Keratinocyte (primary cell): ENCODE measurements at regions not wholly inside any gene's neighbourhood (a gene's known extent, or its start where the extent isn't known, plus 50 kb on each side); places are given as distances from the start of the nearest gene placed in this dataset.

ENCODE experiments used
- EZH2 ChIP-seq: IDR thresholded peaks from one replicate; pipeline ENCODE4 v1.6.1; 2012; ENCODE audit warnings: inconsistent platforms, mild to moderate bottlenecking, low read length, moderate library complexity
- TF ChIP-seq, protein P1 (sequence below), 3 experiments: IDR thresholded peaks in 1 of 3; conservative IDR thresholded peaks in 1 of 3; optimal IDR thresholded peaks in 1 of 3; 2 replicates in 2 of 3; 3 replicates in 1 of 3; pipeline versions ENCODE3 to v1.5.1; 2011; ENCODE audit warnings: low read length in 3 of 3, mild to moderate bottlenecking in 3 of 3, moderate library complexity in 2 of 3, control low read depth in 1 of 3, inconsistent platforms in 1 of 3; ENCODE audit not compliant: insufficient read depth in 2 of 3; ENCODE audit errors: extremely low read depth in 1 of 3

DNA sequence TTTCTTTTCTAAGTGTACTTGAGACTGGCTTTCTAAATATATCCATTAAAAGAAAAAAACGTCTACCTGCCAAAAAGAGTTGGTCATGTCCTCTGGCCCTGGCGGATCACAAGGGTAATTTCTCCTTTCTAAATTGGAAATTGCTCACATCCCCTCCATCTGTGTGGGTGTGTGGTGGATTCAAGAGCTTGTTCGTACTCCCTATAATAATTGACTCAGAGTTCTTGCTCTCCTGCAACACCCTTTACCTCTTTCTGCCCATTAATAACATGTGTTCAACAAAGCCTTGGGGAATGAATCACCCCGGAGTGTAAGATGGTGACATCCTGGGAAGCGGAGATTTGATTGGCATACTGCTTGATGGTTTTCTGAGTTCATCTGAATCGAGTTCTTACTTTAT, 263.8 kb downstream of the ALDH8A1 start:
- TF ChIP-seq, protein P1, sequence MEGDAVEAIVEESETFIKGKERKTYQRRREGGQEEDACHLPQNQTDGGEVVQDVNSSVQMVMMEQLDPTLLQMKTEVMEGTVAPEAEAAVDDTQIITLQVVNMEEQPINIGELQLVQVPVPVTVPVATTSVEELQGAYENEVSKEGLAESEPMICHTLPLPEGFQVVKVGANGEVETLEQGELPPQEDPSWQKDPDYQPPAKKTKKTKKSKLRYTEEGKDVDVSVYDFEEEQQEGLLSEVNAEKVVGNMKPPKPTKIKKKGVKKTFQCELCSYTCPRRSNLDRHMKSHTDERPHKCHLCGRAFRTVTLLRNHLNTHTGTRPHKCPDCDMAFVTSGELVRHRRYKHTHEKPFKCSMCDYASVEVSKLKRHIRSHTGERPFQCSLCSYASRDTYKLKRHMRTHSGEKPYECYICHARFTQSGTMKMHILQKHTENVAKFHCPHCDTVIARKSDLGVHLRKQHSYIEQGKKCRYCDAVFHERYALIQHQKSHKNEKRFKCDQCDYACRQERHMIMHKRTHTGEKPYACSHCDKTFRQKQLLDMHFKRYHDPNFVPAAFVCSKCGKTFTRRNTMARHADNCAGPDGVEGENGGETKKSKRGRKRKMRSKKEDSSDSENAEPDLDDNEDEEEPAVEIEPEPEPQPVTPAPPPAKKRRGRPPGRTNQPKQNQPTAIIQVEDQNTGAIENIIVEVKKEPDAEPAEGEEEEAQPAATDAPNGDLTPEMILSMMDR (optimal IDR thresholded peaks at IDR 0.05 in 1 of 3, IDR thresholded peaks at IDR 0.05 in 1 of 3, conservative IDR thresholded peaks at IDR 0.05 in 1 of 3; ENCODE audit: extremely low read depth in 1 of 3, insufficient read depth in 2 of 3, low read length in 3 of 3), result no peak
- no peak for TF ChIP-seq EZH2
